ENCODE measurements at regions not wholly inside any gene's neighbourhood (a gene's known extent, or its start where the extent isn't known, plus 50 kb on each side); places are given as distances from the start of the nearest gene placed in this dataset.

GRCh38 chr3:88947013-88947412 is 160.4 kb upstream of the EPHA3 start (continued):
- no peak for TF ChIP-seq E2F5 (CRISPR knock-in tag; IDR thresholded peaks at IDR 0.05)
- TF ChIP-seq ZNF232 (CRISPR knock-in tag; IDR thresholded peaks at IDR 0.05), result no peak
- no peak for TF ChIP-seq ZNF532 (CRISPR knock-in tag; IDR thresholded peaks at IDR 0.05; ENCODE audit: borderline replicate concordance)
- no peak for TF ChIP-seq ZNF219 (CRISPR knock-in tag; IDR thresholded peaks at IDR 0.05; ENCODE audit: borderline replicate concordance)

GRCh38 chr3:88954853-88955252 is 152.6 kb upstream of the EPHA3 start:
- Mint-ChIP-seq H3K4me1 (peaks cover 1% of the 10 kb centered on the region), H3K4me3 (no peak overlapping the region), H3K27me3 (ENCODE audit: low read depth) (no peaks in the 10 kb centered on the region), H3K9me3 (peaks cover 4% of the 10 kb centered on the region; the same call in 1 of the 2 replicates), H3K36me3 (no peaks in the 10 kb centered on the region), H3K27ac (no peak overlapping the region)
- no peak for DNase-seq (ENCODE audit: low spot score)
- ChIA-PET CTCF (no interaction called here), POLR2A (no interaction called here)
- no peak for ATAC-seq
- TF ChIP-seq AR (CRISPR knock-in tag; IDR thresholded peaks at IDR 0.05) (no peak), ZNF263 (CRISPR knock-in tag; IDR thresholded peaks at IDR 0.05; ENCODE audit: low read depth) (no peak), ZNF232 (CRISPR knock-in tag; IDR thresholded peaks at IDR 0.05) (no peak), ATF1 (CRISPR knock-in tag; IDR thresholded peaks at IDR 0.05) (no peak), ATF3 (CRISPR knock-in tag; conservative IDR thresholded peaks at IDR 0.05) (no peak)

- CTCF ChIA-PET, result no interaction called here
Observed at GRCh38 chr3:88955274-88955673, 152.1 kb upstream of the EPHA3 start.

GRCh38 chr3:88957711-88958439 is 149.5 kb upstream of the EPHA3 start:
- DNase-seq (ENCODE audit: low spot score) (no peak), ATAC-seq (no peak)
- H3K36me3 Mint-ChIP-seq, result no peaks in the 10 kb centered on the region
- H3K9me3 Mint-ChIP-seq, result no peaks in the 10 kb centered on the region
- H3K4me3 Mint-ChIP-seq, result no peak overlapping the region
- H3K27ac Mint-ChIP-seq, result no peak overlapping the region
- CTCF ChIA-PET, result no interaction called here
- POLR2A ChIA-PET, result interaction anchor here (0.6 kb wide), 1 partner anchor 684 kb away, joined by 5 read pairs; no protein-coding TSS in a partner anchor
- H3K4me1 Mint-ChIP-seq, result peaks cover 4% of the 10 kb centered on the region
- no peaks in the 10 kb centered on the region for H3K27me3 Mint-ChIP-seq (ENCODE audit: low read depth)
- TF ChIP-seq ZNF317 (CRISPR knock-in tag; IDR thresholded peaks at IDR 0.05; ENCODE audit: borderline replicate concordance, low read depth) (no peak), ZNF281 (CRISPR knock-in tag; IDR thresholded peaks at IDR 0.05) (no peak), ERG (CRISPR knock-in tag; IDR thresholded peaks at IDR 0.05) (no peak), ATF3 (CRISPR knock-in tag; conservative IDR thresholded peaks at IDR 0.05) (no peak), ZMAT4 (CRISPR knock-in tag; IDR thresholded peaks at IDR 0.05) (no peak), MYBL2 (CRISPR knock-in tag; IDR thresholded peaks at IDR 0.05) (no peak)

More at GRCh38 chr3:88955274-88955673, 152.1 kb upstream of the EPHA3 start:
- ATAC-seq, result no peak
- Mint-ChIP-seq H3K36me3 (no peaks in the 10 kb centered on the region), H3K4me1 (peaks cover 4% of the 10 kb centered on the region), H3K4me3 (no peak overlapping the region), H3K9me3 (no peaks in the 10 kb centered on the region), H3K27ac (no peak overlapping the region), H3K27me3 (ENCODE audit: low read depth) (no peaks in the 10 kb centered on the region)
- TF ChIP-seq CBFB (CRISPR knock-in tag; IDR thresholded peaks at IDR 0.05; ENCODE audit: low read depth) (no peak), CREM (CRISPR knock-in tag; IDR thresholded peaks at IDR 0.05) (no peak), GABPB1 (CRISPR knock-in tag; IDR thresholded peaks at IDR 0.05) (no peak)
- POLR2A ChIA-PET, result no interaction called here
- no peak for DNase-seq (ENCODE audit: low spot score)

Measured in WTC11 (cell line).